ENCODE measurements at regions not wholly inside any gene's neighbourhood (a gene's known extent, or its start where the extent isn't known, plus 50 kb on each side); places are given as distances from the start of the nearest gene placed in this dataset.

DNA sequence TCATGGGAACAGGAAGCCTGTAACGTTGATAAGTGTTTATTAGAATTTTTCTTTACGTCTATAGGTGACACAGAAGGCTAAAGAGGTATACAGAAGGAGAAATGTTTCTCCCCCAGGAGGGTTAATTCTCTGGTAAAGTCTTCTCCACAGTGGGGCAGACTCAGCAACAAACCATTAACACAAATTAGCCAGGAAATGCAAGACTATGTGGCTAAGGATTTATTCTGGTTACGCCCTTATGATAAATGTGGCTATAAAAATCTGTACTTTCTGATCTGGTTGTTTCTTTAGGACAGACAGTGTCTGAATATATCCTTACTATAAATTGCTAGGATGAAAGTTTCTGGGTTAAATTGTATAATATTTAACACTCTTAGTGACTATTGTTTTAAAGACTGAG is 423.3 kb downstream of the FLRT2 start:
- TF ChIP-seq, protein P1, sequence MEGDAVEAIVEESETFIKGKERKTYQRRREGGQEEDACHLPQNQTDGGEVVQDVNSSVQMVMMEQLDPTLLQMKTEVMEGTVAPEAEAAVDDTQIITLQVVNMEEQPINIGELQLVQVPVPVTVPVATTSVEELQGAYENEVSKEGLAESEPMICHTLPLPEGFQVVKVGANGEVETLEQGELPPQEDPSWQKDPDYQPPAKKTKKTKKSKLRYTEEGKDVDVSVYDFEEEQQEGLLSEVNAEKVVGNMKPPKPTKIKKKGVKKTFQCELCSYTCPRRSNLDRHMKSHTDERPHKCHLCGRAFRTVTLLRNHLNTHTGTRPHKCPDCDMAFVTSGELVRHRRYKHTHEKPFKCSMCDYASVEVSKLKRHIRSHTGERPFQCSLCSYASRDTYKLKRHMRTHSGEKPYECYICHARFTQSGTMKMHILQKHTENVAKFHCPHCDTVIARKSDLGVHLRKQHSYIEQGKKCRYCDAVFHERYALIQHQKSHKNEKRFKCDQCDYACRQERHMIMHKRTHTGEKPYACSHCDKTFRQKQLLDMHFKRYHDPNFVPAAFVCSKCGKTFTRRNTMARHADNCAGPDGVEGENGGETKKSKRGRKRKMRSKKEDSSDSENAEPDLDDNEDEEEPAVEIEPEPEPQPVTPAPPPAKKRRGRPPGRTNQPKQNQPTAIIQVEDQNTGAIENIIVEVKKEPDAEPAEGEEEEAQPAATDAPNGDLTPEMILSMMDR (IDR thresholded peaks at IDR 0.05) = no peak
- no peak for TF ChIP-seq POLR2AphosphoS5 (IDR thresholded peaks at IDR 0.05; ENCODE audit: low read depth, low read length)

Data from Panc1 (cell line).